H1 (cell line): ENCODE measurements at regions not wholly inside any gene's neighbourhood (a gene's known extent, or its start where the extent isn't known, plus 50 kb on each side); places are given as distances from the start of the nearest gene placed in this dataset.

Source experiments
- CTBP2 ChIP-seq: IDR thresholded peaks from 2 replicates; pipeline ENCODE4 v1.7.0; 2011; ENCODE audit warnings: borderline replicate concordance, mild to moderate bottlenecking, moderate library complexity, mixed read lengths, low read length; ENCODE audit not compliant: insufficient read depth, insufficient read length
- EP300 ChIP-seq, 2 experiments: IDR thresholded peaks; 1 replicate in 1 of 2; 2 replicates in 1 of 2; pipeline ENCODE4 v1.6.1; 2011 to 2012; ENCODE audit warnings: low read depth in 2 of 2, low read length in 2 of 2, mild to moderate bottlenecking in 2 of 2, borderline replicate concordance in 1 of 2, inconsistent platforms in 1 of 2, moderate library complexity in 1 of 2
- POLR2A ChIP-seq, 2 experiments: IDR thresholded peaks; 1 replicate in 1 of 2; 2 replicates in 1 of 2; pipeline ENCODE4 v1.6.1; 2011; ENCODE audit warnings: low read depth in 2 of 2, low read length in 2 of 2, mild to moderate bottlenecking in 2 of 2; ENCODE audit errors: control extremely low read depth in 1 of 2
- SIN3A ChIP-seq, 2 experiments: IDR thresholded peaks in 1 of 2; conservative IDR thresholded peaks in 1 of 2; 2 replicates each; pipeline ENCODE4 v1.6.1; 2011 to 2012; ENCODE audit warnings: low read length in 2 of 2, improper control_type of control experiment in 1 of 2, low read depth in 1 of 2, mild to moderate bottlenecking in 1 of 2

DNA sequence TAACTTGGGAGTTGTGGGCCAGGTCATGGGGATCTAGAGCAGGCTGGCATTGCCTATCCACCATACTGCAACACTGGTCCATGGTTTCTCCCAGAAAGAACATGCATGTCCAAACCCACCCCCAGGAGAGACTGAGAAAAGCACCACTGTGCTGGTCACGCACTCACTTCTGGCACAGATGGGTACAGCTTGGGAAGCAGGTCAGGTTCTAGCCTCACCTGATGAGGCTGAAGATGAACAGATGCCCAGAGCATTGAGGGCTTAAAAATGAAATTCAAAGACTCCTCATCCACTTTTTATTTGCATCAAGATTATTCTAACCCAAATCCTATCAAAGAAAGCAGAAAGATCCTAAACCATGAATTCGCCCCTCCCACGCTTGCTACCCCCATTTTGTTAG, 125.9 kb upstream of the RAI2 start (continued):
- TF ChIP-seq EP300 (IDR thresholded peaks at IDR 0.05; ENCODE audit: borderline replicate concordance in 1 of 2, low read depth in 2 of 2, low read length in 2 of 2) = no peak
- TF ChIP-seq POLR2A (IDR thresholded peaks at IDR 0.05; ENCODE audit: control extremely low read depth in 1 of 2, low read depth in 2 of 2, low read length in 2 of 2) = no peak
- no peak for TF ChIP-seq SIN3A (conservative IDR thresholded peaks at IDR 0.05 in 1 of 2, IDR thresholded peaks at IDR 0.05 in 1 of 2; ENCODE audit: low read depth in 1 of 2, low read length in 2 of 2)
- no peak for TF ChIP-seq CTBP2
- TF ChIP-seq, all 59 proteins: peak for 0
